ENCODE measurements at regions not wholly inside any gene's neighbourhood (a gene's known extent, or its start where the extent isn't known, plus 50 kb on each side); places are given as distances from the start of the nearest gene placed in this dataset.

GRCh38 chr17:56028837-56029236 lies 124.4 kb upstream of the ANKFN1 start:
- Mint-ChIP-seq H3K27me3 (ENCODE audit: low read depth) (peaks cover 36% of the 10 kb centered on the region), H3K4me3 (no peak overlapping the region), H3K4me1 (ENCODE audit: low read depth) (peaks cover 17% of the 10 kb centered on the region), H3K36me3 (ENCODE audit: insufficient read depth in 2 of 2) (peaks cover 0 to 1% of the 10 kb centered on the region in 2 donors), H3K9me3 (no peaks in the 10 kb centered on the region), H3K27ac (no peak overlapping the region)
- ATAC-seq (replicated peaks in 1 of 2), result no peak
- DNase-seq, result no peak

DNA sequence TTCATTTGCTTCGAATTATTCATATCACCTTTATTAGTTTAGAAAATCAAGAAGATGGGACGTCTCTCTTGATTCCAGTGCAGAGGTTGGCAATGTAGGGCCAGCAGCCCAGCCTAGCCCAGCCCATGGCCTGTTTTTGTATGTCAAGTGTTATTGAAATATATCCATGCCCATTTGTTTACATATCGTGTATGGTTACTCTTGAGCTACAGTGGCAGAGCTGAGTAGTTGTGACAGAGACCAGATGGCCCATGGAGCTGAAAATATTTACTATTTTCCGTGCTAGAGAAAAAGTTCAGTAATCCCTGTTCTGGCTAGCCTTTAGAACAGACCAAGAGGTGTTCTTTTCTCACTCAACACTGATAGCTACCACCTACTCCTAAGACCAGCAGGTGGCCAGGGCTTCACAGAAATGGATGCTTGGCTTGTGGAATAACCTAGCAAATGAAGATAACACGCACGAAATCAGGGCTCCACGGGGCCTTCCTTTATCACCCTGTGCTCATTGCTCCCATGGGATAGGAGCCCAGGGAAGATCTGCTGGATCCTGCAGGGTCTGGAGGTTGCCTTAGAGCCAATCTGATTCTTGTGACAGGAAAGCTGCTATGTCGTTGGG lies 123.2 kb upstream of the ANKFN1 start:
- Mint-ChIP-seq H3K9me3 (no peaks in the 10 kb centered on the region), H3K4me3 (no peak overlapping the region), H3K36me3 (ENCODE audit: insufficient read depth in 2 of 2) (peaks cover 0 to 1% of the 10 kb centered on the region in 2 donors), H3K27ac (no peak overlapping the region), H3K4me1 (ENCODE audit: low read depth) (peaks cover 11% of the 10 kb centered on the region), H3K27me3 (ENCODE audit: low read depth) (peaks cover 48% of the 10 kb centered on the region)
- DNase-seq (no peak), ATAC-seq (replicated peaks in 1 of 2) (no peak)

GRCh38 chr17:56031636-56032035 lies 121.6 kb upstream of the ANKFN1 start:
- Mint-ChIP-seq H3K27ac (no peak overlapping the region), H3K27me3 (ENCODE audit: low read depth) (peaks cover 51% of the 10 kb centered on the region), H3K4me3 (no peak overlapping the region), H3K4me1 (ENCODE audit: low read depth) (peaks cover 11% of the 10 kb centered on the region), H3K36me3 (ENCODE audit: insufficient read depth in 2 of 2) (peaks cover 0 to 1% of the 10 kb centered on the region in 2 donors), H3K9me3 (no peaks in the 10 kb centered on the region)
- DNase-seq (no peak), ATAC-seq (replicated peaks in 1 of 2) (peak; percentile 57 to 60)

- no peaks in the 10 kb centered on the region for H3K9me3 Mint-ChIP-seq
- H3K27me3 Mint-ChIP-seq (ENCODE audit: low read depth), result peaks cover 47% of the 10 kb centered on the region
- no peak overlapping the region for H3K4me3 Mint-ChIP-seq
- ATAC-seq (replicated peaks in 1 of 2), result no peak
- no peak overlapping the region for H3K27ac Mint-ChIP-seq
- H3K4me1 Mint-ChIP-seq (ENCODE audit: low read depth), result peaks cover 11% of the 10 kb centered on the region
- no peak for DNase-seq
- peaks cover 0 to 1% of the 10 kb centered on the region in 2 donors for H3K36me3 Mint-ChIP-seq (ENCODE audit: insufficient read depth in 2 of 2)
Observed at GRCh38 chr17:56034197-56034635, 119.1 kb upstream of the ANKFN1 start.

DNA sequence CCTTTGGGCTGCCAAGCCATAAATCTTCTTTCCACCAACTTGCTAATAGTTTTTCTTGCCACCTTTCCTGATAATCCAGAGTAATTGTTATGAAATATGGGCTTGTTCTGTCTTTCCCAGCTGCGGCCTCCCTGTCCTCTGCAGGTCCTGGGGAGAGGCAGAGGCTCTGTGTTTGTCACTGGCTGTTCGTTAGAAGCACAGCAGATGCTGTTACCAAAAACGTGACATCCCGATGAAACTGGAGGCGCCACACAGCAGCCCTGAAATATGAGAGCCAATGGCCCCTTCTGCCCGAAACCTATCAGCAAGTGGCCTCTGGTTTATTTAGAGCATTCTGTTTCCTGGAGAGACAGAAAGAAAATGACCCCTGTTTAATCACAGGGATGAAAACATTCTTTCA lies 115.1 kb upstream of the ANKFN1 start:
- no peak overlapping the region for H3K4me3 Mint-ChIP-seq
- peaks cover 0 to 2% of the 10 kb centered on the region in 2 donors for H3K9me3 Mint-ChIP-seq
- no peak overlapping the region for H3K27ac Mint-ChIP-seq
- H3K27me3 Mint-ChIP-seq (ENCODE audit: low read depth), result peaks cover 42% of the 10 kb centered on the region
- H3K36me3 Mint-ChIP-seq (ENCODE audit: insufficient read depth in 2 of 2), result no peaks in the 10 kb centered on the region
- ATAC-seq (replicated peaks in 1 of 2), result no peak
- DNase-seq, result no peak
- H3K4me1 Mint-ChIP-seq (ENCODE audit: low read depth), result no peaks in the 10 kb centered on the region

DNA sequence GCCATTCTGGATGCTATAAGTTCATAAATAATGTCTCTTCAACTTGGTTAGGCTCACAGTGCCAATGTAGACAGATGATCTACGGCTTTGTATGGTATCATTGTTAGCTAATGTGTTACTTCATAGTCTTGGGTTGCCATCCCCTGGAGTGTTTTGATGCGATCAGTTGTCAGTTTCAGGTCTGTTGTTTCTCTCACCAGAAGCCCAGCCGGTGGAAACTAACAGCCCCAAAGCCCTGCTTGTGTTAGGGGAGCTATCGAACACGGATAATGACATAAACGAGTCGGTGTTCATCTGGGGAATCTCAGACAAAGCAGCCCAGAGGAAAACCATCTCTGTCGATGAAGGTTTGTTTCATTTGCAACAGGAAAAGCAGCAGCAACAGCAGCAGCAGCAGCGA lies 107.4 kb upstream of the ANKFN1 start:
- Mint-ChIP-seq H3K27me3 (ENCODE audit: low read depth) (peaks cover 37% of the 10 kb centered on the region), H3K9me3 (peaks cover 0 to 2% of the 10 kb centered on the region in 2 donors), H3K4me1 (ENCODE audit: low read depth) (no peaks in the 10 kb centered on the region), H3K36me3 (ENCODE audit: insufficient read depth in 2 of 2) (no peaks in the 10 kb centered on the region), H3K4me3 (no peak overlapping the region), H3K27ac (no peak overlapping the region)
- DNase-seq, result no peak
- ATAC-seq (replicated peaks in 1 of 2), result no peak

- Mint-ChIP-seq H3K4me3 (no peak overlapping the region), H3K27me3 (ENCODE audit: low read depth) (peaks cover 30% of the 10 kb centered on the region), H3K36me3 (ENCODE audit: insufficient read depth in 2 of 2) (no peaks in the 10 kb centered on the region), H3K9me3 (peaks cover 0 to 3% of the 10 kb centered on the region in 2 donors), H3K27ac (no peak overlapping the region), H3K4me1 (ENCODE audit: low read depth) (no peaks in the 10 kb centered on the region)
- ATAC-seq (replicated peaks in 1 of 2), result no peak
- DNase-seq, result no peak
Observed at GRCh38 chr17:56047331-56047730, 105.9 kb upstream of the ANKFN1 start.

DNA sequence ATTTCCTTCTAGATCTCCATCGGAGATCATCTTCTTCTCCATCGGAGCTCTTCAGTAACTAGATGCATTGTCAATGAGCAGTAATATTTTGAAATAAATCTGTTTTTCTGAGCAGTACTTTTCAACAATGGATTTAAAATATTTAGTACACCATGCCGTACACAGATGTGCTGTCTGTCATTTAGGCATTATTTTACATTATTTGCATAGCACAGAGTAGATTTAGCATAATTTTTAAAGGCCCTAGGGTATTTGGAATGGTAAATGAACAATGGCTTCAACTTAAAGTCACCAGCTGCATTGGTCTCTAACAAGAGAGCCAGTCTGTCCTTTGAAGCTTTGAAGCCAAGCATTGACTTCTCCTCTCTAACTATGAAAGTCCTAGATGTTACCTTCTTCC lies 95.4 kb upstream of the ANKFN1 start:
- no peak overlapping the region for H3K27ac Mint-ChIP-seq
- no peaks in the 10 kb centered on the region for H3K27me3 Mint-ChIP-seq (ENCODE audit: low read depth)
- ATAC-seq (replicated peaks in 1 of 2), result no peak
- no peak for DNase-seq
- peaks cover 3 to 10% of the 10 kb centered on the region in 2 donors for H3K9me3 Mint-ChIP-seq
- peaks cover 0 to 5% of the 10 kb centered on the region in 2 donors for H3K36me3 Mint-ChIP-seq (ENCODE audit: insufficient read depth in 2 of 2)
- H3K4me1 Mint-ChIP-seq (ENCODE audit: low read depth), result no peaks in the 10 kb centered on the region
- H3K4me3 Mint-ChIP-seq, result no peak overlapping the region

- no peak for ATAC-seq (replicated peaks in 1 of 2)
- no peak overlapping the region for H3K4me3 Mint-ChIP-seq
Observed at GRCh38 chr17:56064506-56064905, 88.8 kb upstream of the ANKFN1 start.

DNA sequence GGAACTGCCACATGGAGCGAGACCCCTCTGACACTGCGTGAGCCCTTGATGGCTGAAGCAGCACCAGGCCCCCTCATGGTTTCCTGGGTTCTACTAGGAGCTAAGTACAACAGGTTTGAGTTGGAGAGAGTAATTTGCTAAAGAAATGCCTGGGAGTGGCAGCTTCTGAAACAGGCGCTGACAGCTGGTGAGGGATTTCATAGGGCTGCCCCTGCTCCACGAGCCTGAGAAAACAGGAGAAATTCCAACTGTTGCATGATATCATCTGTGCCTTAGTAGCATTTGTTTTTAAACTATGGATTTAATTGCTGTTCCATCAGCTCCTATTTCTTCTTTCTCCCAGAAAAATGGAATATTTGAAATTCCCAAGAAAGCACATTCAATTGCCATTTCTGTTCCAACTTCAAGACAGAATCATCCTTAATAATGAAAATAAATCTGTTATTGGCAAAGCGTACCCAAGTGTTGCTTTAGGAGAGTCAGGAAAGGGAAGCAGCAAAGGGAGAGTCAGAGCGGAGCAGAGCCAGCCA lies 78.8 kb upstream of the ANKFN1 start:
- H3K27me3 Mint-ChIP-seq (ENCODE audit: low read depth), result no peaks in the 10 kb centered on the region
- DNase-seq (no peak), ATAC-seq (replicated peaks in 1 of 2) (no peak)
- H3K36me3 Mint-ChIP-seq (ENCODE audit: insufficient read depth in 2 of 2), result peaks cover 0 to 3% of the 10 kb centered on the region in 2 donors
- H3K4me1 Mint-ChIP-seq (ENCODE audit: low read depth), result no peaks in the 10 kb centered on the region
- H3K27ac Mint-ChIP-seq, result no peak overlapping the region
- H3K4me3 Mint-ChIP-seq, result no peak overlapping the region
- H3K9me3 Mint-ChIP-seq, result peaks cover 0 to 4% of the 10 kb centered on the region in 2 donors

More at GRCh38 chr17:56064506-56064905, 88.8 kb upstream of the ANKFN1 start:
- Mint-ChIP-seq H3K36me3 (ENCODE audit: insufficient read depth in 2 of 2) (peaks cover 2 to 9% of the 10 kb centered on the region in 2 donors), H3K9me3 (peaks cover 13 to 20% of the 10 kb centered on the region in 2 donors), H3K4me1 (ENCODE audit: low read depth) (no peaks in the 10 kb centered on the region), H3K27me3 (ENCODE audit: low read depth) (no peaks in the 10 kb centered on the region), H3K27ac (no peak overlapping the region)
- DNase-seq, result no peak

DNA sequence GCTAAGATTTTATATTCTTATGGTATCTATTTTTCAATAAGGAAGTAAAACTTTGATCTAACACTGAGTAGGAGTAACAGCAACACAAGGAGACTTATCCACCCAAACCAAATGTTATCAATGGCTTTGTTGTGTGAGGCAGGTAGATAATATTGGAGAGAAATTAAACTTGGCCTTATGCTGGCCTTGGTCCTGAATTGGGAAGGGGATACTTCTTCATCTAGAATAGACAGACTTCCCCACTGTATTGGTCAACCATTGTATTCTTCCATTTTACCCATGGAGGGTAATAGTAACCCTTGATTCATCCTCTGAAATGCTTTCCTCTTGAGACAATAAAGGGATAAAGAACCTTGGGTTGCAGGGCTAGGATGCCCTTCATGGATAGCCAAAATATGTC lies 76.3 kb upstream of the ANKFN1 start:
- Mint-ChIP-seq H3K27ac (no peak overlapping the region), H3K4me1 (ENCODE audit: low read depth) (no peaks in the 10 kb centered on the region), H3K36me3 (ENCODE audit: insufficient read depth in 2 of 2) (peaks cover 0 to 3% of the 10 kb centered on the region in 2 donors), H3K4me3 (no peak overlapping the region), H3K9me3 (peaks cover 0 to 4% of the 10 kb centered on the region in 2 donors), H3K27me3 (ENCODE audit: low read depth) (no peaks in the 10 kb centered on the region)
- no peak for DNase-seq
- no peak for ATAC-seq (replicated peaks in 1 of 2)

DNA sequence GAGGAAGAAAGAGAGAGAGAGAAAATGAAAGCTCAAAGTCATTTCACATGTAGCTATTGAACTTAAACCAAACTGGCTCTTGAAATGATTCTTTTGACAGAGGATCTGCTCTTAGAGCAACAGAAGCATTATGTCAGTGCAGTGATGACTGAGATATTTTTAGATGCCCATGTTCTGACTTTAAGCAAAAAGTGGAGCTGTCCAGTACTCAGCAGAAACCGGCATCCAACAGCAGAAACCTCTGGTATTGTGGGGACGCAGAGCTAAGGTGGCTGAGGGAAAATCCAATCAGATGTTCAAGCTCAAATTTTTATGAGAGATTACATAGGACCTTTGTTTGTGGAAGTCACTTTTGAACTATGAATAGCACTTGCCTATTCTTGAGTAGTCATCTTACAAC lies 69.8 kb upstream of the ANKFN1 start:
- no peak for ATAC-seq (replicated peaks in 1 of 2)
- H3K27ac Mint-ChIP-seq, result no peak overlapping the region
- peaks cover 0 to 2% of the 10 kb centered on the region in 2 donors for H3K36me3 Mint-ChIP-seq (ENCODE audit: insufficient read depth in 2 of 2)
- no peak overlapping the region for H3K4me3 Mint-ChIP-seq
- no peaks in the 10 kb centered on the region for H3K4me1 Mint-ChIP-seq (ENCODE audit: low read depth)
- H3K9me3 Mint-ChIP-seq, result peaks cover 2 to 5% of the 10 kb centered on the region in 2 donors
- no peak for DNase-seq
- no peaks in the 10 kb centered on the region for H3K27me3 Mint-ChIP-seq (ENCODE audit: low read depth)

GRCh38 chr17:56085576-56086267 lies 67.6 kb upstream of the ANKFN1 start:
- H3K27ac Mint-ChIP-seq, result no peak overlapping the region
- DNase-seq (peak in 1 of 2 donors; percentile 9), ATAC-seq (replicated peaks in 1 of 2) (no peak)
- no peak overlapping the region for H3K4me3 Mint-ChIP-seq
- H3K36me3 Mint-ChIP-seq (ENCODE audit: insufficient read depth in 2 of 2), result peaks cover 0 to 2% of the 10 kb centered on the region in 2 donors
- H3K4me1 Mint-ChIP-seq (ENCODE audit: low read depth), result no peaks in the 10 kb centered on the region
- peaks cover 2 to 5% of the 10 kb centered on the region in 2 donors for H3K9me3 Mint-ChIP-seq
- no peaks in the 10 kb centered on the region for H3K27me3 Mint-ChIP-seq (ENCODE audit: low read depth)

All from activated T-cell treated with anti-CD3 and anti-CD28 coated beads, Interleukin-2, amount 50 U/mL, for 72 hours (primary cell).